PC-3 (cell line): ENCODE measurements at regions not wholly inside any gene's neighbourhood (a gene's known extent, or its start where the extent isn't known, plus 50 kb on each side); places are given as distances from the start of the nearest gene placed in this dataset.

ENCODE experiments used
- ATAC-seq: fragments of 200-7000 bp; cut with Tn5 transposase; 2 replicates; pipeline ENCODE4 v1.9.1; 2020; ENCODE audit warnings: mild to moderate bottlenecking, moderate library complexity
- BruUV-seq: library from RNA; stranded (reverse); fragments of 400-500 nt; replicated peaks from 2 replicates; lab custom pipeline; 2021; lab: Mats Ljungman, UMichigan
- CTCF ChIA-PET: fragments of 300-600 bp; sonication (Branson Sonifier 250); formaldehyde crosslinking; loops from one replicate; lab custom pipeline; 2022; ENCODE audit warnings: antibody characterized with exemption; lab: Charles Lee
- POLR2A ChIA-PET: fragments of 300-600 bp; sonication (Branson Sonifier 250); formaldehyde crosslinking; loops from one replicate; lab custom pipeline; 2022; ENCODE audit warnings: antibody characterized with exemption; ENCODE audit not compliant: unreplicated experiment; lab: Charles Lee
- DNase-seq: peaks from one replicate; pipeline ENCODE4 v3.0.0-alpha.2; 2015
- H2AFZ ChIP-seq: fragments of 300-600 bp; sonication (generic); 2 replicates; pipeline ENCODE4 v1.6.0; 2016; ENCODE audit warnings: antibody characterized with exemption, low read length
- H3F3A ChIP-seq: fragments of 300-600 bp; sonication (generic); one replicate; pipeline ENCODE4 v1.6.0; 2017; ENCODE audit warnings: antibody characterized with exemption, low read length, control low read depth, mild to moderate bottlenecking; ENCODE audit not compliant: unreplicated experiment
- H3K27ac ChIP-seq: fragments of 300-600 bp; sonication (generic); 2 replicates; pipeline ENCODE4 v1.5.1; 2016; ENCODE audit warnings: mild to moderate bottlenecking, low read length
- H3K27me3 ChIP-seq: fragments of 300-600 bp; sonication (generic); 2 replicates; pipeline ENCODE4 v1.6.1; 2016; ENCODE audit warnings: low read length, mixed read lengths
- H3K36me3 ChIP-seq: fragments of 300-600 bp; sonication (generic); 2 replicates; pipeline ENCODE4 v1.6.1; 2016; ENCODE audit warnings: low read depth, mixed run types, low read length, mixed read lengths
- H3K4me1 ChIP-seq: fragments of 300-600 bp; sonication (generic); 2 replicates; pipeline ENCODE4 v1.5.1; 2016; ENCODE audit warnings: low read length; ENCODE audit not compliant: insufficient read depth
- H3K4me2 ChIP-seq: fragments of 300-600 bp; sonication (generic); 2 replicates; pipeline ENCODE4 v1.6.0; 2016; ENCODE audit warnings: low read length
- H3K4me3 ChIP-seq: fragments of 300-600 bp; sonication (generic); 2 replicates; pipeline ENCODE4 v1.5.1; 2016; ENCODE audit warnings: mild to moderate bottlenecking, low read length, mixed read lengths
- H3K79me2 ChIP-seq: fragments of 300-600 bp; sonication (generic); 2 replicates; pipeline ENCODE4 v1.6.1; 2017; ENCODE audit warnings: low read length, mixed read lengths
- H3K9ac ChIP-seq: fragments of 300-600 bp; sonication (generic); 2 replicates; pipeline ENCODE4 v1.6.0; 2016; ENCODE audit warnings: mild to moderate bottlenecking, low read length
- H3K9me2 ChIP-seq: fragments of 300-600 bp; sonication (generic); replicated peaks from 2 replicates; pipeline ENCODE4 v1.6.1; 2016; ENCODE audit warnings: mixed run types, low read length, mixed read lengths
- H3K9me3 ChIP-seq: fragments of 300-600 bp; sonication (generic); 2 replicates; pipeline ENCODE4 v1.6.1; 2016; ENCODE audit warnings: low read length, mixed read lengths
- H4K20me1 ChIP-seq: fragments of 300-600 bp; sonication (generic); 2 replicates; pipeline ENCODE4 v1.6.1; 2016; ENCODE audit warnings: low read length, mixed read lengths
- EZH2 ChIP-seq: fragments of 300-600 bp; sonication (generic); IDR thresholded peaks from one replicate; pipeline ENCODE4 v1.6.1; 2017; ENCODE audit warnings: antibody characterized with exemption, mild to moderate bottlenecking, low read length; ENCODE audit not compliant: unreplicated experiment
- EZH2phosphoT487 ChIP-seq: fragments of 300-600 bp; sonication (generic); IDR thresholded peaks from 2 replicates; pipeline ENCODE4 v1.6.1; 2018; ENCODE audit warnings: mild to moderate bottlenecking, antibody characterized with exemption, low read length, borderline replicate concordance
- intact Hi-C: fragments of 100-400 bp; cut with micrococcal nuclease; formaldehyde crosslinking; loops from 2 replicates; pipeline ENCODE4 v1.9.0; 2023
- TF ChIP-seq, protein P1 (sequence below): fragments of 300-600 bp; sonication (generic); conservative IDR thresholded peaks from 2 replicates; pipeline ENCODE4 v1.5.1; 2017; ENCODE audit warnings: antibody characterized with exemption, low read depth, mild to moderate bottlenecking, low read length

DNA sequence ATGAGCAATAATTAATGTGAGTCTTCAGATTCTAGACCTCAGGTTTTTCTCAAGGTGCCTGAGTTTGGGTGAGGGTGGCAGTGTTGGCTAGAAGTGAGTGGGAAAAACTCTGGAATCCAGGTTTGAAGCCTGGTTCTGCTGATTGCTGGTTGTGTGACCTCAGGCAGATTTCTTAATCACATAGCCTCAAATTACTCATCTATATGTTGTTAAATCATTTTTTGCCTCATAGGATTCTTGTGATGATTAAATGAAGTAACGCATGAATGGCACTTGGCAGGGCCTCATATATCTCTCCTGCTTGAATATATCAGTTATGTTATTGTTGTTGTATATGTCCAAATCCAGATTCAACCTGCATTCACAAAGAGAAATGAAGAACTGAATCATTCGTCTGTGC lies 60.5 kb downstream of the NR2F2 start:
- no peak overlapping the region for H2AFZ ChIP-seq
- DNase-seq (no peak), ATAC-seq (no peak)
- TF ChIP-seq EZH2: no peak
- TF ChIP-seq, protein P1, sequence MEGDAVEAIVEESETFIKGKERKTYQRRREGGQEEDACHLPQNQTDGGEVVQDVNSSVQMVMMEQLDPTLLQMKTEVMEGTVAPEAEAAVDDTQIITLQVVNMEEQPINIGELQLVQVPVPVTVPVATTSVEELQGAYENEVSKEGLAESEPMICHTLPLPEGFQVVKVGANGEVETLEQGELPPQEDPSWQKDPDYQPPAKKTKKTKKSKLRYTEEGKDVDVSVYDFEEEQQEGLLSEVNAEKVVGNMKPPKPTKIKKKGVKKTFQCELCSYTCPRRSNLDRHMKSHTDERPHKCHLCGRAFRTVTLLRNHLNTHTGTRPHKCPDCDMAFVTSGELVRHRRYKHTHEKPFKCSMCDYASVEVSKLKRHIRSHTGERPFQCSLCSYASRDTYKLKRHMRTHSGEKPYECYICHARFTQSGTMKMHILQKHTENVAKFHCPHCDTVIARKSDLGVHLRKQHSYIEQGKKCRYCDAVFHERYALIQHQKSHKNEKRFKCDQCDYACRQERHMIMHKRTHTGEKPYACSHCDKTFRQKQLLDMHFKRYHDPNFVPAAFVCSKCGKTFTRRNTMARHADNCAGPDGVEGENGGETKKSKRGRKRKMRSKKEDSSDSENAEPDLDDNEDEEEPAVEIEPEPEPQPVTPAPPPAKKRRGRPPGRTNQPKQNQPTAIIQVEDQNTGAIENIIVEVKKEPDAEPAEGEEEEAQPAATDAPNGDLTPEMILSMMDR: no peak
- TF ChIP-seq EZH2phosphoT487: no peak
- H3K9me2 ChIP-seq: no peaks in the 10 kb centered on the region
- no peaks in the 10 kb centered on the region for H3K79me2 ChIP-seq
- H3K27me3 ChIP-seq: no peaks in the 10 kb centered on the region
- H3K4me2 ChIP-seq: no peak overlapping the region
- no peaks in the 10 kb centered on the region for H3K36me3 ChIP-seq
- ChIA-PET CTCF (no interaction called here), POLR2A (no interaction called here)
- no peaks in the 10 kb centered on the region for H3K4me1 ChIP-seq
- no peaks in the 10 kb centered on the region for H4K20me1 ChIP-seq
- H3K9me3 ChIP-seq: no peaks in the 10 kb centered on the region
- H3K4me3 ChIP-seq: no peak overlapping the region
- no peak overlapping the region for H3K27ac ChIP-seq
- H3K9ac ChIP-seq: no peak overlapping the region
- BruUV-seq: no TSS peak
- intact Hi-C loops: no loop called here
- no peaks in the 10 kb centered on the region for H3F3A ChIP-seq

DNA sequence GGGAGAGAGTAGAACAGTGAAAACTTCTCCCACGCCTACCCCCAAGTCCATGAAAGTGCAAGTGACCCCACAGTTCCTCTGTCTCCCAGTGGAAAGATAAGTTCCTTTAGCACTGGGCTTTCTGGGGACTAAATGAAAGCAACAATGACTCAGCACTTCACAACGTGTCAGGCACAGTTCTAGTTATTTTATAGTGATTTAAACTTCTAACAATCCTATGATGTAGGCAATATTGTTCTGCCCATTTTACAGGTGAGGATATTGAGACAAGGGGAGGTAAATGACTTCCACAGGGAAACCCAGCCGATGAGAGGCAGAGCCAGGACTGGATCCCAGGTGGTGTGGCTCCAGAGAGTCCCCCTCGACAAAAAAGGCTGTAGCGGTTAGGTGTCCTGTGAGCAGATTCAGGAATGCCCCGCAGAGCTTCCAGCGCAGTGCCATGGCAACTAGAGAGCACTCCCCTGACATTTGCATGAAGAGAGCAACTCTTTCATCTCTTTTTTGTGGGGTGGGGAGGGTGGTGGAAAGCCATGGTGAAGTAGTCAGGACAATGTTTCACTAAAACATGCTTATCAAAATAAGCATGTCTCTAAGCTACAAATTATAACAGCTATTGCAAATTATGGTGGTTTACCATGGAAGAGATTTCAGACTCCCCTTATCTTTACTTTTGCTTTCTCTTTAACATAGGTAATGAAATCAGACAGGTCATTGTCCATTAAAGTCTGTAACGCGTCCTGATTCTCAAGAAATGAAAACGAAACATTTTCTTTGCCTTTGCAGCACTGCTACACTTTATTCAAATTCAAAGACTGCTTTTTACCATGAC lies 62.1 kb downstream of the NR2F2 start:
- ChIA-PET POLR2A (no interaction called here), CTCF (no interaction called here)
- Histone ChIP-seq H3F3A (no peaks in the 10 kb centered on the region), H2AFZ (no peak overlapping the region), H3K27me3 (0 out of 2 replicates have a peak, but pooled peaks cover under 1% of the 10 kb centered on the region), H3K27ac (no peak overlapping the region), H4K20me1 (no peaks in the 10 kb centered on the region), H3K36me3 (no peaks in the 10 kb centered on the region), H3K4me3 (no peak overlapping the region), H3K79me2 (no peaks in the 10 kb centered on the region), H3K4me2 (no peak overlapping the region), H3K9me2 (no peaks in the 10 kb centered on the region), H3K9ac (no peak overlapping the region), H3K9me3 (no peaks in the 10 kb centered on the region), H3K4me1 (no peaks in the 10 kb centered on the region)
- DNase-seq (no peak), ATAC-seq (no peak)
- TF ChIP-seq, protein P1: no peak
- TF ChIP-seq EZH2 (no peak), EZH2phosphoT487 (no peak)
- BruUV-seq: no TSS peak
- intact Hi-C loops: no loop called here

DNA sequence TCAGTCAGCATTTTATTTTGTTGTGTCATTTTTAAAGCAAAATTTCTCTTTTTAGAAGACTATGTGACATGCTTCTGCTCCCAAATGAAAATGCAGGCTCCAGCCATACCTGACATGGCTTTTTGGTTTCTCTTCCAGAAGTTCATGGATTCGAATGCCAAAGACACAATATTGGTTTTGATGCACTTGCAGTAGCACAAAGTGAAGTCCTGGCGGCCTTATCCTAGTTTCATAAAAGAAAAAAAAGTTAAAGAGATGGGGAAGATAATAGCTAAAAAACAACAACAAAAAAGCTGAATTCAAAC lies 62.7 kb downstream of the NR2F2 start:
- Histone ChIP-seq H4K20me1 (no peaks in the 10 kb centered on the region), H2AFZ (no peak overlapping the region), H3K9me2 (no peaks in the 10 kb centered on the region), H3K9me3 (no peaks in the 10 kb centered on the region), H3K4me3 (no peak overlapping the region), H3F3A (no peaks in the 10 kb centered on the region), H3K4me2 (no peak overlapping the region), H3K36me3 (no peaks in the 10 kb centered on the region), H3K27me3 (0 out of 2 replicates have a peak, but pooled peaks cover 6% of the 10 kb centered on the region), H3K4me1 (no peaks in the 10 kb centered on the region), H3K27ac (no peak overlapping the region), H3K79me2 (no peaks in the 10 kb centered on the region), H3K9ac (no peak overlapping the region)
- intact Hi-C loops: no loop called here
- no TSS peak for BruUV-seq
- DNase-seq (no peak), ATAC-seq (no peak)
- CTCF ChIA-PET: no interaction called here
- TF ChIP-seq, protein P1: no peak
- TF ChIP-seq EZH2phosphoT487: no peak
- no peak for TF ChIP-seq EZH2
- POLR2A ChIA-PET: no interaction called here
